Activated T-helper 2 cell treated with anti-CD3 and anti-CD28 coated beads, Interferon-gamma antibody, Interleukin-2, Interleukin-4, amounts not matched to agents 10 μg/mL and 5 μg/mL and 100 μg/mL, durations not matched to agents 14 hours and 24 hours and 36 hours (primary cell): ENCODE measurements at regions not wholly inside any gene's neighbourhood (a gene's known extent, or its start where the extent isn't known, plus 50 kb on each side); places are given as distances from the start of the nearest gene placed in this dataset.
"Not testable (repeated sequence)": the region's sequence is repeated elsewhere in the genome, so short reads cannot be mapped to it uniquely, and the experiment has no call there.

Experiments
- DNase-seq: peaks from one replicate; pipeline ENCODE4 v3.0.0; 2021; ENCODE audit warnings: low spot score
- H3K27ac Mint-ChIP-seq: one replicate; pipeline ENCODE4 v1.8.0; 2021; ENCODE audit warnings: mixed read lengths
- H3K27me3 Mint-ChIP-seq: one replicate; pipeline ENCODE4 v1.8.0; 2021; ENCODE audit warnings: low read depth, mixed read lengths
- H3K36me3 Mint-ChIP-seq: one replicate; pipeline ENCODE4 v1.8.0; 2021; ENCODE audit warnings: low read depth, mixed read lengths
- H3K4me1 Mint-ChIP-seq: one replicate; pipeline ENCODE4 v1.8.0; 2021; ENCODE audit warnings: low read depth, mixed read lengths
- H3K4me3 Mint-ChIP-seq: one replicate; pipeline ENCODE4 v1.8.0; 2021; ENCODE audit warnings: low read depth, mild to moderate bottlenecking, moderate library complexity, mixed read lengths
- H3K9me3 Mint-ChIP-seq: one replicate; pipeline ENCODE4 v1.8.0; 2021; ENCODE audit warnings: mixed read lengths
- intact Hi-C: fragments of 100-400 bp; cut with micrococcal nuclease; formaldehyde crosslinking; loops from one replicate; pipeline ENCODE4 v1.15.1; 2023

GRCh38 chr2:2904721-2905350 is 472.8 kb downstream of the EIPR1 start:
- H3K27ac Mint-ChIP-seq: no peak overlapping the region
- no peaks in the 10 kb centered on the region for H3K9me3 Mint-ChIP-seq
- H3K4me1 Mint-ChIP-seq: peaks cover 9% of the 10 kb centered on the region
- intact Hi-C loops: no loop called here
- no peaks in the 10 kb centered on the region for H3K27me3 Mint-ChIP-seq
- no peaks in the 10 kb centered on the region for H3K36me3 Mint-ChIP-seq
- no peak for DNase-seq
- H3K4me3 Mint-ChIP-seq: no peak overlapping the region

GRCh38 chr2:2902547-2903281 is 474.9 kb downstream of the EIPR1 start:
- Mint-ChIP-seq H3K4me3 (no peak overlapping the region), H3K27ac (no peak overlapping the region), H3K27me3 (no peaks in the 10 kb centered on the region), H3K36me3 (no peaks in the 10 kb centered on the region), H3K4me1 (peaks cover 9% of the 10 kb centered on the region), H3K9me3 (no peaks in the 10 kb centered on the region)
- DNase-seq: no peak
- intact Hi-C loops: no loop called here

GRCh38 chr2:2901384-2902345 is 476.0 kb downstream of the EIPR1 start:
- Mint-ChIP-seq H3K27ac (no peak overlapping the region), H3K36me3 (no peaks in the 10 kb centered on the region), H3K9me3 (no peaks in the 10 kb centered on the region), H3K4me1 (peaks cover 9% of the 10 kb centered on the region), H3K4me3 (no peak overlapping the region), H3K27me3 (no peaks in the 10 kb centered on the region)
- intact Hi-C loops: no loop called here
- no peak for DNase-seq

GRCh38 chr2:2899826-2900225 is 477.8 kb downstream of the EIPR1 start:
- Mint-ChIP-seq H3K27ac (no peak overlapping the region), H3K9me3 (no peaks in the 10 kb centered on the region), H3K4me1 (peaks cover 9% of the 10 kb centered on the region), H3K27me3 (no peaks in the 10 kb centered on the region), H3K36me3 (no peaks in the 10 kb centered on the region), H3K4me3 (no peak overlapping the region)
- intact Hi-C loops: no loop called here
- DNase-seq: no peak

GRCh38 chr2:2898744-2899143 is 478.9 kb downstream of the EIPR1 start:
- Mint-ChIP-seq H3K4me1 (peaks cover 9% of the 10 kb centered on the region), H3K36me3 (no peaks in the 10 kb centered on the region), H3K27ac (no peak overlapping the region), H3K9me3 (no peaks in the 10 kb centered on the region), H3K27me3 (no peaks in the 10 kb centered on the region), H3K4me3 (no peak overlapping the region)
- DNase-seq: no peak
- intact Hi-C loops: no loop called here

- Mint-ChIP-seq H3K36me3 (no peaks in the 10 kb centered on the region), H3K9me3 (no peaks in the 10 kb centered on the region), H3K27ac (no peak overlapping the region), H3K27me3 (no peaks in the 10 kb centered on the region), H3K4me3 (no peak overlapping the region), H3K4me1 (peaks cover 6% of the 10 kb centered on the region)
- no peak for DNase-seq
- intact Hi-C loops: no loop called here
These were observed 481.0 kb downstream of the EIPR1 start for GRCh38 chr2:2896643-2897042.

GRCh38 chr2:2896011-2896410 is 481.6 kb downstream of the EIPR1 start:
- no peak overlapping the region for H3K27ac Mint-ChIP-seq
- intact Hi-C loops: no loop called here
- H3K4me3 Mint-ChIP-seq: no peak overlapping the region
- no peak for DNase-seq
- no peaks in the 10 kb centered on the region for H3K36me3 Mint-ChIP-seq
- no peaks in the 10 kb centered on the region for H3K9me3 Mint-ChIP-seq
- H3K4me1 Mint-ChIP-seq: no peaks in the 10 kb centered on the region
- no peaks in the 10 kb centered on the region for H3K27me3 Mint-ChIP-seq

GRCh38 chr2:2894011-2894410 is 483.6 kb downstream of the EIPR1 start:
- H3K4me3 Mint-ChIP-seq: not testable (repeated sequence)

GRCh38 chr2:2892892-2893291 is 484.7 kb downstream of the EIPR1 start:
- no peaks in the 10 kb centered on the region for H3K36me3 Mint-ChIP-seq
- H3K4me1 Mint-ChIP-seq: no peaks in the 10 kb centered on the region
- H3K9me3 Mint-ChIP-seq: no peaks in the 10 kb centered on the region
- DNase-seq: no peak
- intact Hi-C loops: no loop called here
- H3K27me3 Mint-ChIP-seq: no peaks in the 10 kb centered on the region
- no peak overlapping the region for H3K4me3 Mint-ChIP-seq
- no peak overlapping the region for H3K27ac Mint-ChIP-seq

More at GRCh38 chr2:2894011-2894410, 483.6 kb downstream of the EIPR1 start:
- intact Hi-C loops, DNase-seq, H3K27me3 Mint-ChIP-seq, H3K9me3 Mint-ChIP-seq, H3K27ac Mint-ChIP-seq, H3K4me1 Mint-ChIP-seq, H3K36me3 Mint-ChIP-seq: not testable (repeated sequence)

GRCh38 chr2:2892378-2892777 is 485.2 kb downstream of the EIPR1 start:
- Mint-ChIP-seq H3K4me1 (no peaks in the 10 kb centered on the region), H3K36me3 (no peaks in the 10 kb centered on the region), H3K9me3 (no peaks in the 10 kb centered on the region), H3K27ac (no peak overlapping the region), H3K27me3 (no peaks in the 10 kb centered on the region), H3K4me3 (no peak overlapping the region)
- intact Hi-C loops: no loop called here
- no peak for DNase-seq

- H3K4me3 Mint-ChIP-seq: no peak overlapping the region
- no peaks in the 10 kb centered on the region for H3K9me3 Mint-ChIP-seq
- H3K4me1 Mint-ChIP-seq: no peaks in the 10 kb centered on the region
- no peak overlapping the region for H3K27ac Mint-ChIP-seq
- intact Hi-C loops: no loop called here
- H3K36me3 Mint-ChIP-seq: no peaks in the 10 kb centered on the region
- DNase-seq: no peak
- no peaks in the 10 kb centered on the region for H3K27me3 Mint-ChIP-seq
These were observed 486.7 kb downstream of the EIPR1 start for GRCh38 chr2:2890901-2891300.

- DNase-seq: no peak
- H3K27ac Mint-ChIP-seq: no peak overlapping the region
- intact Hi-C loops: no loop called here
- no peaks in the 10 kb centered on the region for H3K4me1 Mint-ChIP-seq
- H3K4me3 Mint-ChIP-seq: no peak overlapping the region
- no peaks in the 10 kb centered on the region for H3K27me3 Mint-ChIP-seq
- H3K9me3 Mint-ChIP-seq: no peaks in the 10 kb centered on the region
- H3K36me3 Mint-ChIP-seq: no peaks in the 10 kb centered on the region
These were observed 487.4 kb downstream of the EIPR1 start for GRCh38 chr2:2890246-2890645.

- Mint-ChIP-seq H3K36me3 (no peaks in the 10 kb centered on the region), H3K4me3 (no peak overlapping the region), H3K27ac (no peak overlapping the region), H3K27me3 (no peaks in the 10 kb centered on the region), H3K4me1 (no peaks in the 10 kb centered on the region), H3K9me3 (no peaks in the 10 kb centered on the region)
- no peak for DNase-seq
- intact Hi-C loops: no loop called here
These were observed 488.0 kb downstream of the EIPR1 start for GRCh38 chr2:2889646-2890045.
